ENCODE measurements at regions not wholly inside any gene's neighbourhood (a gene's known extent, or its start where the extent isn't known, plus 50 kb on each side); places are given as distances from the start of the nearest gene placed in this dataset.

GRCh38 chr21:17442165-17442564 lies 70.7 kb upstream of the CXADR start:
- DNase-seq (ENCODE audit: low spot score) (no peak), ATAC-seq (no peak)
- no peaks in the 10 kb centered on the region for H4K20me1 ChIP-seq (replicated peaks; ENCODE audit: insufficient read depth)
- no peaks in the 10 kb centered on the region for H3K36me3 ChIP-seq (ENCODE audit: insufficient read depth)
- H3K4me1 ChIP-seq (ENCODE audit: insufficient read depth): peaks cover 15% of the 10 kb centered on the region
- no peaks in the 10 kb centered on the region for H3K79me2 ChIP-seq (replicated peaks; ENCODE audit: insufficient read depth)
- no peaks in the 10 kb centered on the region for H3K36me3 Mint-ChIP-seq (ENCODE audit: low read depth)
- H3K27me3 Mint-ChIP-seq (ENCODE audit: insufficient read depth, low read depth, poor library complexity): peaks cover 6% of the 10 kb centered on the region
- H3K4me3 Mint-ChIP-seq: no peak overlapping the region
- TF ChIP-seq REST (IDR thresholded peaks at IDR 0.05; ENCODE audit: unreplicated experiment) (no peak), ZNF462 (CRISPR knock-in tag; IDR thresholded peaks at IDR 0.05) (no peak), EZH2 (IDR thresholded peaks at IDR 0.05; ENCODE audit: low read depth, unreplicated experiment) (no peak), POLR2AphosphoS5 (IDR thresholded peaks at IDR 0.05; ENCODE audit: low read depth) (no peak), EZH2phosphoT487 (IDR thresholded peaks at IDR 0.05; ENCODE audit: unreplicated experiment) (no peak), ZNF114 (CRISPR knock-in tag; IDR thresholded peaks at IDR 0.05) (no peak), ETS1 (IDR thresholded peaks at IDR 0.05) (no peak), ZNF331 (CRISPR knock-in tag; IDR thresholded peaks at IDR 0.05; ENCODE audit: low read depth) (no peak), JUNB (IDR thresholded peaks at IDR 0.05; ENCODE audit: unreplicated experiment) (no peak), CREB1 (CRISPR knock-in tag; IDR thresholded peaks at IDR 0.05; ENCODE audit: low read depth) (no peak), CTCF (conservative IDR thresholded peaks at IDR 0.05; ENCODE audit: low read depth in 2 of 2) (no peak), STAT1 (IDR thresholded peaks at IDR 0.05; ENCODE audit: unreplicated experiment) (no peak), NANOG (IDR thresholded peaks at IDR 0.05; ENCODE audit: borderline replicate concordance) (no peak)
- H3F3A ChIP-seq (replicated peaks; ENCODE audit: low read depth): no peaks in the 10 kb centered on the region
- peaks cover 32% of the 10 kb centered on the region for H3K4me1 Mint-ChIP-seq
- H3K4me2 ChIP-seq: no peak overlapping the region
- no peak overlapping the region for H2AFZ ChIP-seq
- no peak overlapping the region for H3K4me3 ChIP-seq
- no peak overlapping the region for H3K27ac ChIP-seq (ENCODE audit: low read depth)
- H3K9me3 Mint-ChIP-seq: no peaks in the 10 kb centered on the region
- no peaks in the 10 kb centered on the region for H3K9me2 ChIP-seq (ENCODE audit: insufficient read depth)
- H3K27ac Mint-ChIP-seq: no peak overlapping the region
- H3K27me3 ChIP-seq (ENCODE audit: insufficient read depth): no peaks in the 10 kb centered on the region

All from GM23338 (cell line).